ENCODE measurements at regions not wholly inside any gene's neighbourhood (a gene's known extent, or its start where the extent isn't known, plus 50 kb on each side); places are given as distances from the start of the nearest gene placed in this dataset.

GRCh38 chr20:7323957-7324356 lies 556.5 kb downstream of the BMP2 start:
- no peaks in the 10 kb centered on the region for H4K20me1 ChIP-seq (ENCODE audit: insufficient read depth, low read length)
- H3K9ac ChIP-seq (ENCODE audit: insufficient read depth, low read depth, low read length), result no peak overlapping the region
- no peak for FAIRE-seq
- WGBS (ENCODE audit: low lambda C conversion rate), result 2% methylated on average over 5 of the region's 5 CpGs
- H3K4me1 ChIP-seq (ENCODE audit: insufficient read depth, low read length), result no peaks in the 10 kb centered on the region
- TF ChIP-seq CREB1 (IDR thresholded peaks at IDR 0.05), result peak; percentile 84
- no peak for TF ChIP-seq CREB1 (CRISPR knock-in tag; IDR thresholded peaks at IDR 0.05)
- no peak for TF ChIP-seq SNAI1 (CRISPR knock-in tag; IDR thresholded peaks at IDR 0.05; ENCODE audit: borderline replicate concordance)
- TF ChIP-seq THAP8 (CRISPR knock-in tag; IDR thresholded peaks at IDR 0.05; ENCODE audit: borderline replicate concordance), result no peak
- no peak for TF ChIP-seq RFX3 (CRISPR knock-in tag; IDR thresholded peaks at IDR 0.05)
- no peak for TF ChIP-seq ZFP1 (CRISPR knock-in tag; IDR thresholded peaks at IDR 0.05)
- H3K9me3 ChIP-seq (ENCODE audit: low read length), result no peaks in the 10 kb centered on the region
- no peak for DNase-seq (ENCODE audit: low spot score)
- H3K36me3 ChIP-seq (replicated peaks in 1 of 2; ENCODE audit: control insufficient read depth in 1 of 2, insufficient read depth in 2 of 2, low read length in 2 of 2), result no peaks in the 10 kb centered on the region
- no peak overlapping the region for H3K4me3 ChIP-seq (replicated peaks in 1 of 3; ENCODE audit: insufficient read depth in 1 of 3, low read depth in 2 of 3, low read length in 3 of 3)
- BruUV-seq (replicated peaks), result no TSS peak
- CTCF ChIA-PET (ENCODE audit: low intra/inter-chr PET ratio, low total read pairs), result no interaction called here
- in situ Hi-C loops (cut with HindIII; ENCODE audit: extremely low pct_ligation_motif_present, low pct_unique_long_range_greater_than_20kb) (no loop called here), intact Hi-C loops (cut with micrococcal nuclease; ENCODE audit: unreplicated experiment) (loop anchor here (1.0 kb wide), 1 partner anchor 11 kb away; no protein-coding TSS in a partner anchor)
- no peak overlapping the region for H3K27ac ChIP-seq (ENCODE audit: extremely low read length, insufficient read depth, low read length)
- ATAC-seq, result no peak
- POLR2A ChIA-PET, result no interaction called here
- no peak overlapping the region for H3K4me2 ChIP-seq (ENCODE audit: low read depth, low read length)
- H3K27me3 ChIP-seq (ENCODE audit: control insufficient read depth in 1 of 2, insufficient read depth in 2 of 2, low read length in 2 of 2), result no peaks in the 10 kb centered on the region
- no peaks in the 10 kb centered on the region for H3K79me2 ChIP-seq (ENCODE audit: insufficient read depth, low read length)
- H2AFZ ChIP-seq (ENCODE audit: low read length), result no peak overlapping the region

GRCh38 chr20:7327810-7328209 lies 560.3 kb downstream of the BMP2 start:
- TF ChIP-seq TIGD3 (CRISPR knock-in tag; IDR thresholded peaks at IDR 0.05; ENCODE audit: borderline replicate concordance) (no peak), ZSCAN29 (CRISPR knock-in tag; conservative IDR thresholded peaks at IDR 0.05) (no peak), ATF7 (IDR thresholded peaks at IDR 0.05) (peak; percentile 35; the same call in 1 of the 2 replicates), ATF7 (CRISPR knock-in tag; IDR thresholded peaks at IDR 0.05) (no peak), ZNF557 (CRISPR knock-in tag; IDR thresholded peaks at IDR 0.05) (no peak)
- DNase-seq (ENCODE audit: low spot score) (no peak), ATAC-seq (no peak), FAIRE-seq (no peak)
- Histone ChIP-seq H3K4me2 (ENCODE audit: low read depth, low read length) (no peak overlapping the region), H3K9me3 (ENCODE audit: low read length) (no peaks in the 10 kb centered on the region), H2AFZ (ENCODE audit: low read length) (no peak overlapping the region), H3K9ac (ENCODE audit: insufficient read depth, low read depth, low read length) (no peak overlapping the region), H3K4me3 (replicated peaks in 1 of 3; ENCODE audit: insufficient read depth in 1 of 3, low read depth in 2 of 3, low read length in 3 of 3) (no peak overlapping the region), H3K27me3 (ENCODE audit: control insufficient read depth in 1 of 2, insufficient read depth in 2 of 2, low read length in 2 of 2) (no peaks in the 10 kb centered on the region), H3K27ac (ENCODE audit: extremely low read length, insufficient read depth, low read length) (no peak overlapping the region), H3K4me1 (ENCODE audit: insufficient read depth, low read length) (no peaks in the 10 kb centered on the region), H4K20me1 (ENCODE audit: insufficient read depth, low read length) (no peaks in the 10 kb centered on the region), H3K36me3 (replicated peaks in 1 of 2; ENCODE audit: control insufficient read depth in 1 of 2, insufficient read depth in 2 of 2, low read length in 2 of 2) (no peaks in the 10 kb centered on the region), H3K79me2 (ENCODE audit: insufficient read depth, low read length) (no peaks in the 10 kb centered on the region)
- BruUV-seq (replicated peaks), result no TSS peak
- ChIA-PET POLR2A (no interaction called here), CTCF (ENCODE audit: low intra/inter-chr PET ratio, low total read pairs) (no interaction called here)
- in situ Hi-C loops (cut with HindIII; ENCODE audit: extremely low pct_ligation_motif_present, low pct_unique_long_range_greater_than_20kb) (no loop called here), intact Hi-C loops (cut with micrococcal nuclease; ENCODE audit: unreplicated experiment) (no loop called here)
